Lung microvascular endothelial cell (primary cell): ENCODE measurements at regions not wholly inside any gene's neighbourhood (a gene's known extent, or its start where the extent isn't known, plus 50 kb on each side); places are given as distances from the start of the nearest gene placed in this dataset.
A peak's percentile ranks its signal among the peaks of the same experiment; 100 is the strongest.

Experiments used
- DNase-seq, 2 donors: peaks; one replicate each; pipeline versions ENCODE4 v3.0.0 to v3.0.0-alpha.2; 2010; ENCODE audit warnings: low read depth in 2 of 2

- no peak for DNase-seq
These were observed 476.7 kb upstream of the CCDC179 start for GRCh38 chr11:23336961-23337360.

- DNase-seq: no peak
These were observed 493.3 kb upstream of the CCDC179 start for GRCh38 chr11:23353611-23354010.

GRCh38 chr11:23359297-23359696, 499.0 kb upstream of the CCDC179 start:
- DNase-seq: peak; percentile 24 to 82

- DNase-seq: no peak
These were observed 503.8 kb upstream of the CCDC179 start for GRCh38 chr11:23364076-23364475.

- DNase-seq: no peak
These were observed 510.5 kb upstream of the CCDC179 start for GRCh38 chr11:23370580-23371275.

GRCh38 chr11:23377909-23378308, 517.6 kb upstream of the CCDC179 start:
- no peak for DNase-seq

GRCh38 chr11:23391031-23391430, 530.8 kb upstream of the CCDC179 start:
- no peak for DNase-seq

GRCh38 chr11:23398052-23398451, 537.8 kb upstream of the CCDC179 start:
- no peak for DNase-seq

GRCh38 chr11:23399995-23400394, 539.7 kb upstream of the CCDC179 start:
- DNase-seq: no peak

- DNase-seq: no peak
These were observed 543.2 kb upstream of the CCDC179 start for GRCh38 chr11:23403210-23404185.

GRCh38 chr11:23404225-23405160, 544.2 kb upstream of the CCDC179 start:
- DNase-seq: no peak

GRCh38 chr11:23405350-23405937, 545.2 kb upstream of the CCDC179 start:
- DNase-seq: peak in 1 of 2 donors; percentile 0

GRCh38 chr11:23406131-23406819, 546.0 kb upstream of the CCDC179 start:
- DNase-seq: no peak

- DNase-seq: no peak
These were observed 552.8 kb upstream of the CCDC179 start for GRCh38 chr11:23413057-23413456.

GRCh38 chr11:23423104-23423503, 562.8 kb upstream of the CCDC179 start:
- DNase-seq: no peak

GRCh38 chr11:23423656-23424055, 563.4 kb upstream of the CCDC179 start:
- no peak for DNase-seq

- DNase-seq: no peak
These were observed 565.1 kb upstream of the CCDC179 start for GRCh38 chr11:23425381-23425780.

- no peak for DNase-seq
These were observed 569.3 kb upstream of the CCDC179 start for GRCh38 chr11:23429569-23429968.

GRCh38 chr11:23453522-23453921, 593.2 kb upstream of the CCDC179 start:
- no peak for DNase-seq

- no peak for DNase-seq
These were observed 595.1 kb upstream of the CCDC179 start for GRCh38 chr11:23455321-23455891.
